ENCODE measurements at regions not wholly inside any gene's neighbourhood (a gene's known extent, or its start where the extent isn't known, plus 50 kb on each side); places are given as distances from the start of the nearest gene placed in this dataset.

DNA sequence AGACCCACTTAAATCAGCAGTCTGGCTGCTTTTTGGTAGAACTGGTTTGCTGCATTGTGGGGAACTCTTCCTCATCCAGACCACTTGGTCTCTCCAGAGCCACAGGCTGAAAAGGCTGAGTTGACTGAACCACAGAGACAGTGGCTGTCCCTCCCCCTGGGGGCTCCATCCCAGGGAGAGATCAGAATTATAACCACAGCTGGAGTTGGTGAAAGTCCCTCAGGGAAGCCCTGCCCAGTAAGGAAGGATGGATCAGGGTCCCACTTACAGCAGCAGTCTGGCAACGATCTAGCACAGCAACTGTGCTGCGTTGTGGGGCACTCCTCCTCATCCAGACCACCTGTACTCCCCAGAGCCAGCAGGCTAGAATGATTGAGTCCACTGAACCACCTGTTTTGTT is 212.7 kb downstream of the SOX3 start:
- no peaks in the 10 kb centered on the region for H3K4me1 ChIP-seq (ENCODE audit: insufficient read depth, low read length)
- no peak overlapping the region for H3K4me3 ChIP-seq (ENCODE audit: insufficient read depth, low read length)
- no peak overlapping the region for H3K4me2 ChIP-seq (ENCODE audit: insufficient read depth, low read length)
- no peak overlapping the region for H2AFZ ChIP-seq (ENCODE audit: low read length)
- H3K27ac ChIP-seq (ENCODE audit: low read depth, low read length) = no peak overlapping the region
- H3K27me3 ChIP-seq (ENCODE audit: insufficient read depth, low read length) = no peaks in the 10 kb centered on the region
- no peaks in the 10 kb centered on the region for H3K79me2 ChIP-seq (ENCODE audit: insufficient read depth, low read length)
- H3K9me3 ChIP-seq (ENCODE audit: low read depth, low read length) = no peaks in the 10 kb centered on the region
- no peaks in the 10 kb centered on the region for H3K36me3 ChIP-seq (ENCODE audit: insufficient read depth, low read length)
- no peak for DNase-seq (ENCODE audit: insufficient read length, low spot score, missing footprints)
- H4K20me1 ChIP-seq (ENCODE audit: insufficient read depth, low read length) = no peaks in the 10 kb centered on the region
- TF ChIP-seq, protein P1, sequence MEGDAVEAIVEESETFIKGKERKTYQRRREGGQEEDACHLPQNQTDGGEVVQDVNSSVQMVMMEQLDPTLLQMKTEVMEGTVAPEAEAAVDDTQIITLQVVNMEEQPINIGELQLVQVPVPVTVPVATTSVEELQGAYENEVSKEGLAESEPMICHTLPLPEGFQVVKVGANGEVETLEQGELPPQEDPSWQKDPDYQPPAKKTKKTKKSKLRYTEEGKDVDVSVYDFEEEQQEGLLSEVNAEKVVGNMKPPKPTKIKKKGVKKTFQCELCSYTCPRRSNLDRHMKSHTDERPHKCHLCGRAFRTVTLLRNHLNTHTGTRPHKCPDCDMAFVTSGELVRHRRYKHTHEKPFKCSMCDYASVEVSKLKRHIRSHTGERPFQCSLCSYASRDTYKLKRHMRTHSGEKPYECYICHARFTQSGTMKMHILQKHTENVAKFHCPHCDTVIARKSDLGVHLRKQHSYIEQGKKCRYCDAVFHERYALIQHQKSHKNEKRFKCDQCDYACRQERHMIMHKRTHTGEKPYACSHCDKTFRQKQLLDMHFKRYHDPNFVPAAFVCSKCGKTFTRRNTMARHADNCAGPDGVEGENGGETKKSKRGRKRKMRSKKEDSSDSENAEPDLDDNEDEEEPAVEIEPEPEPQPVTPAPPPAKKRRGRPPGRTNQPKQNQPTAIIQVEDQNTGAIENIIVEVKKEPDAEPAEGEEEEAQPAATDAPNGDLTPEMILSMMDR (IDR thresholded peaks at IDR 0.05; ENCODE audit: extremely low read depth, low read depth, low read length) = no peak

DNA sequence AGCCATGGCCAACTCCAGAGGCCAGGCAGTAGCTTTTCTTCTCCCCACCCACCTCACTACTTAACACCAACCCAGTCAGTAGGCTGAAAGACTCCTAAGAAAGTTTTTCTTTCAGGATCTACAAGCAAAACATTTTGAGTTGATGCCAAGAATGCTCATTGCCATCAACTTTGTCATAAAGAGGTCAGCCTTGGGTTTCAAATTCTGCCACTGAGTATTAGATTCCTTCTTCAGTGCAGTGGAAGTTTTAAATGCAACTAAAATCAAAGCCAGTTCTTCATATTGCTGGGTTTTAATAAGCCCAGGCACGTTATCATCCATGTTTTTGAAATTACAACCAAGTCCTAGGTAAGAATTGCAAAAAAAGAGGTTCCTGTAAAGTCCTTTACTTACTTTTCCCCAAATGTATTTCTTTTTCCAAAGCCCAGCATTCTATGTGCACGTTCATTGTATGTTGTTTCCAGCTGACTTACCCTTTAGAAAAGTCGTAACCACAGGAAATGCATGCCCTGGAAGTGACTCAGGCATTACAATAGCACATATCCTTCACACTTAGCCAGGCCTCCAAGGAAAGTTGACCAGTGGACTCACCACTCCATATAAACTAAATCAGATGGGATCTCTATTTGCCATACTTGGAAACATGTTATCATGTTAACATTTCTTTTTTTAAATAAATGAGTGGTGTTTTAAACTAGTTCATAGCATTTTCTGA is 229.9 kb downstream of the SOX3 start:
- no peak for DNase-seq (ENCODE audit: insufficient read length, low spot score, missing footprints)
- Histone ChIP-seq H3K9me3 (ENCODE audit: low read depth, low read length) (no peaks in the 10 kb centered on the region), H3K4me2 (ENCODE audit: insufficient read depth, low read length) (no peak overlapping the region), H3K27me3 (ENCODE audit: insufficient read depth, low read length) (no peaks in the 10 kb centered on the region), H3K4me1 (ENCODE audit: insufficient read depth, low read length) (no peaks in the 10 kb centered on the region), H3K27ac (ENCODE audit: low read depth, low read length) (no peak overlapping the region), H3K4me3 (ENCODE audit: insufficient read depth, low read length) (no peak overlapping the region), H4K20me1 (ENCODE audit: insufficient read depth, low read length) (no peaks in the 10 kb centered on the region), H2AFZ (ENCODE audit: low read length) (no peak overlapping the region), H3K36me3 (ENCODE audit: insufficient read depth, low read length) (no peaks in the 10 kb centered on the region), H3K79me2 (ENCODE audit: insufficient read depth, low read length) (no peaks in the 10 kb centered on the region)
- TF ChIP-seq, protein P1 (IDR thresholded peaks at IDR 0.05; ENCODE audit: extremely low read depth, low read depth, low read length) = no peak

DNA sequence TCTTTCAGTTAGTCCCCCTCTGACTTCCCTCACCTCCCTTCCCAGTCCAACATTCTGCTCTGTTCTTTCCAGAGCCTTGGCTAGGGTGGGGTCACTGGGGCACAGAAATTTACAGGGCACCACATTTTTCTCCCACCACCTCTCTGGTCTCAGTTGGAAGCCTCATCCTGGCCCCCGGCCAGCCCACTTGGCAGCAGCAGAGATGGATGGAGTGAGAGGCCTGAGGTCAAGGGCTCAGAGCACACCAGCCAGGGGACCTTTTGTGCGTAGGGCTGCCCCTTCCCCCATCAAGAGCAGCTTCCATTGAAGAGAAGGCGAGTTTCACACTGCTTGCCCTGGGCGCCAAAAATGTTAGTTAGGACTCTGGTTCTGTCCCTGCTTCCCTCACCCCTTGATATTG is 230.9 kb downstream of the SOX3 start:
- Histone ChIP-seq H3K27ac (ENCODE audit: low read depth, low read length) (no peak overlapping the region), H3K27me3 (ENCODE audit: insufficient read depth, low read length) (no peaks in the 10 kb centered on the region), H3K36me3 (ENCODE audit: insufficient read depth, low read length) (no peaks in the 10 kb centered on the region), H3K4me1 (ENCODE audit: insufficient read depth, low read length) (no peaks in the 10 kb centered on the region), H3K79me2 (ENCODE audit: insufficient read depth, low read length) (no peaks in the 10 kb centered on the region), H3K4me3 (ENCODE audit: insufficient read depth, low read length) (no peak overlapping the region), H3K4me2 (ENCODE audit: insufficient read depth, low read length) (no peak overlapping the region), H4K20me1 (ENCODE audit: insufficient read depth, low read length) (no peaks in the 10 kb centered on the region), H2AFZ (ENCODE audit: low read length) (no peak overlapping the region), H3K9me3 (ENCODE audit: low read depth, low read length) (no peaks in the 10 kb centered on the region)
- TF ChIP-seq, protein P1 (IDR thresholded peaks at IDR 0.05; ENCODE audit: extremely low read depth, low read depth, low read length) = no peak
- no peak for DNase-seq (ENCODE audit: insufficient read length, low spot score, missing footprints)

DNA sequence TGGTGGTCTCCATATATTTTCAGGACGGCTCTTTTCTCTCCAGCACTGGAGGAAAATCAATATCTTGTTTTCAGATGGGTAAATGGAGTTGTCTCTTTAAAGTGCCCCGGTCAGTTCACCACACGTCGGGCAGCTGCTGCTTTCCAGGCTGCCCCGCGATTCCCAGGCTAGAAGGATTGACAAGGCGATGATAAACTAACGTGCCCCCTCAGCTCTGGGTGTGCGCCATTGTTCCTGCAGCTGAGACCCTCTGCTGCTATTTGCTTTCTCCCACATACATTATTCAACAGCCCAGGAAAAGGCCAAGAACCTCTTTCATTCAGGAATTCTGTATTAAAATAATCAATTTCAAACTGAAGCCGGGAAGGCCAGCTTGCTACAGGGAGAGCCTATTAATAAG is 254.5 kb downstream of the SOX3 start:
- TF ChIP-seq, protein P1 (IDR thresholded peaks at IDR 0.05; ENCODE audit: extremely low read depth, low read depth, low read length) = no peak
- no peaks in the 10 kb centered on the region for H3K4me1 ChIP-seq (ENCODE audit: insufficient read depth, low read length)
- no peak overlapping the region for H3K4me3 ChIP-seq (ENCODE audit: insufficient read depth, low read length)
- peaks cover 3% of the 10 kb centered on the region for H3K9me3 ChIP-seq (ENCODE audit: low read depth, low read length)
- no peaks in the 10 kb centered on the region for H3K79me2 ChIP-seq (ENCODE audit: insufficient read depth, low read length)
- no peaks in the 10 kb centered on the region for H3K36me3 ChIP-seq (ENCODE audit: insufficient read depth, low read length)
- H3K27me3 ChIP-seq (ENCODE audit: insufficient read depth, low read length) = no peaks in the 10 kb centered on the region
- H3K4me2 ChIP-seq (ENCODE audit: insufficient read depth, low read length) = no peak overlapping the region
- DNase-seq (ENCODE audit: insufficient read length, low spot score, missing footprints) = no peak
- H3K27ac ChIP-seq (ENCODE audit: low read depth, low read length) = no peak overlapping the region
- no peak overlapping the region for H2AFZ ChIP-seq (ENCODE audit: low read length)
- no peaks in the 10 kb centered on the region for H4K20me1 ChIP-seq (ENCODE audit: insufficient read depth, low read length)

All from osteoblast (primary cell).